ENCODE measurements at regions not wholly inside any gene's neighbourhood (a gene's known extent, or its start where the extent isn't known, plus 50 kb on each side); places are given as distances from the start of the nearest gene placed in this dataset.

DNA sequence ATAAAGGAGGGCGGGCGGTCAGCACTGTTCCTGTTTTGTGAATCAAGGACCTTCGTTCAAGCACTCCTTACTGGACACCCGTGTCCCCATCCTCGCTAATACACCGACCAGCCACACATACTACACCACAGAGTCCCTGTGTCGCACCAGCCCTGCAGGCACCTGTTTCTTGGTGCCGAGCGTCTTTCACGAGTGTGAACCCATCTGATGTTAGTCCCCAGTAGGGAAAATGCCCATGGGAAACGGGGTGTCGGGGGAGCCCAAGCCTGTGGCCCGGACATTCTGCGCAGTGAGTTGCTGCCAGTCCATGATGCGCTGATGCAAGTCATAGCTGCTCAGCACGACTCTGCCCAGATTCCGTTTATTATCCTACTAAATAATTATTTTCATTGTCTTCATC is 74.7 kb downstream of the TTLL2 start:
- H3K9me3 ChIP-seq (ENCODE audit: low read length), result no peaks in the 10 kb centered on the region
- no peaks in the 10 kb centered on the region for H3K4me1 ChIP-seq (ENCODE audit: insufficient read depth, low read length, poor library complexity, severe bottlenecking)
- intact Hi-C loops (cut with micrococcal nuclease; ENCODE audit: unreplicated experiment), result no loop called here
- ChIA-PET POLR2A (no interaction called here), CTCF (ENCODE audit: unreplicated experiment) (no interaction called here)
- no peak for TF ChIP-seq EZH2phosphoT487 (IDR thresholded peaks at IDR 0.05; ENCODE audit: borderline replicate concordance, low read depth, low read length)
- TF ChIP-seq, protein P1, sequence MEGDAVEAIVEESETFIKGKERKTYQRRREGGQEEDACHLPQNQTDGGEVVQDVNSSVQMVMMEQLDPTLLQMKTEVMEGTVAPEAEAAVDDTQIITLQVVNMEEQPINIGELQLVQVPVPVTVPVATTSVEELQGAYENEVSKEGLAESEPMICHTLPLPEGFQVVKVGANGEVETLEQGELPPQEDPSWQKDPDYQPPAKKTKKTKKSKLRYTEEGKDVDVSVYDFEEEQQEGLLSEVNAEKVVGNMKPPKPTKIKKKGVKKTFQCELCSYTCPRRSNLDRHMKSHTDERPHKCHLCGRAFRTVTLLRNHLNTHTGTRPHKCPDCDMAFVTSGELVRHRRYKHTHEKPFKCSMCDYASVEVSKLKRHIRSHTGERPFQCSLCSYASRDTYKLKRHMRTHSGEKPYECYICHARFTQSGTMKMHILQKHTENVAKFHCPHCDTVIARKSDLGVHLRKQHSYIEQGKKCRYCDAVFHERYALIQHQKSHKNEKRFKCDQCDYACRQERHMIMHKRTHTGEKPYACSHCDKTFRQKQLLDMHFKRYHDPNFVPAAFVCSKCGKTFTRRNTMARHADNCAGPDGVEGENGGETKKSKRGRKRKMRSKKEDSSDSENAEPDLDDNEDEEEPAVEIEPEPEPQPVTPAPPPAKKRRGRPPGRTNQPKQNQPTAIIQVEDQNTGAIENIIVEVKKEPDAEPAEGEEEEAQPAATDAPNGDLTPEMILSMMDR (conservative IDR thresholded peaks at IDR 0.05; ENCODE audit: low read length), result no peak
- DNase-seq (ENCODE audit: low spot score), result no peak
- H3K27ac ChIP-seq (ENCODE audit: low read depth, low read length, poor library complexity, severe bottlenecking), result no peak overlapping the region
- H4K20me1 ChIP-seq (ENCODE audit: insufficient read depth, low read length), result no peaks in the 10 kb centered on the region
- no peak overlapping the region for H3K4me2 ChIP-seq (ENCODE audit: low read length)
- no peaks in the 10 kb centered on the region for H3K36me3 ChIP-seq (ENCODE audit: insufficient read depth, low read length)
- H3K9me2 ChIP-seq (ENCODE audit: insufficient read depth, low read length), result no peaks in the 10 kb centered on the region
- no peak overlapping the region for H2AFZ ChIP-seq (ENCODE audit: low read length)
- no peak overlapping the region for H3K4me3 ChIP-seq (ENCODE audit: low read depth, low read length, poor library complexity, severe bottlenecking)
- no TSS peak for BruUV-seq (replicated peaks)
- H3K79me2 ChIP-seq (ENCODE audit: insufficient read depth, low read depth, low read length), result no peaks in the 10 kb centered on the region

GRCh38 chr6:167400482-167401138 is 75.7 kb downstream of the TTLL2 start:
- H3K36me3 ChIP-seq (ENCODE audit: insufficient read depth, low read length), result no peaks in the 10 kb centered on the region
- no peak overlapping the region for H3K4me3 ChIP-seq (ENCODE audit: low read depth, low read length, poor library complexity, severe bottlenecking)
- H3K9me3 ChIP-seq (ENCODE audit: low read length), result no peaks in the 10 kb centered on the region
- CTCF ChIA-PET (ENCODE audit: unreplicated experiment), result no interaction called here
- no peaks in the 10 kb centered on the region for H3K79me2 ChIP-seq (ENCODE audit: insufficient read depth, low read depth, low read length)
- intact Hi-C loops (cut with micrococcal nuclease; ENCODE audit: unreplicated experiment), result no loop called here
- H3K4me2 ChIP-seq (ENCODE audit: low read length), result no peak overlapping the region
- no peak overlapping the region for H2AFZ ChIP-seq (ENCODE audit: low read length)
- TF ChIP-seq, protein P1 (conservative IDR thresholded peaks at IDR 0.05; ENCODE audit: low read length), result no peak
- TF ChIP-seq EZH2phosphoT487 (IDR thresholded peaks at IDR 0.05; ENCODE audit: borderline replicate concordance, low read depth, low read length), result no peak
- no peaks in the 10 kb centered on the region for H3K9me2 ChIP-seq (ENCODE audit: insufficient read depth, low read length)
- H3K27ac ChIP-seq (ENCODE audit: low read depth, low read length, poor library complexity, severe bottlenecking), result no peak overlapping the region
- BruUV-seq (replicated peaks), result no TSS peak
- no peaks in the 10 kb centered on the region for H3K4me1 ChIP-seq (ENCODE audit: insufficient read depth, low read length, poor library complexity, severe bottlenecking)
- DNase-seq (ENCODE audit: low spot score), result no peak
- POLR2A ChIA-PET, result no interaction called here
- H4K20me1 ChIP-seq (ENCODE audit: insufficient read depth, low read length), result no peaks in the 10 kb centered on the region

DNA sequence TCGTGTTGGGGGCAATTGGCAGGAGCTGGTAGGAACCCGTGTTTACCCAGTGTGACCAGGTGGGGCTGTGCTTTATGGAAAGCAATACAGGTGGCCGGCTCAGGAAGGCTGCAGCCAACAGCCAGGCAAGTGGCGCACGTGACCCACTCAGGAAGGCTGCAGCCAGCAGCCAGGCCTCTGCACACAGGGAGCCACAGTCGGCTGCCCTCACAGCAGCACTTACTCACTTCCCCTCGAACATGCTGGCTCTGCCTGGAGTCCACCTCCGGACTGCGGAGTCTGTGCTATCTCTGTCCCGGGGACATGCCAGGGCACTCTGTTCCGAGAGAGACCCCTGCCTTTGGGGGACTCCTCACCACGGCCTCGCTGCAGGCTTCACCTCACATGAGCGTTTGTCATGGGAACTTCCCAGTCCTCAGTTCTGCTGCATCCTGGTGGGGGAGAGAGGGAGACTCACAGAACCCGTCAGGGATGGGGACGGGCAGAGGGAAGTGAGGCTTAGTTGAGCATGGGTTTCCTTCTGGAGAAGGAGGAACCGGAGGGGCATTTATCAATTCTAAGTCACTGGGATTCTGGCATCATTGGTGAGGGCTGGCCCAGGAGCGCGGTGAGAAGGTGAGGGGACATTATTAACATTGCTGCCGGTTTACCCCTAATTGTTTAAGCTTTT is 76.8 kb downstream of the TTLL2 start:
- H3K36me3 ChIP-seq (ENCODE audit: insufficient read depth, low read length), result no peaks in the 10 kb centered on the region
- no peak for TF ChIP-seq EZH2phosphoT487 (IDR thresholded peaks at IDR 0.05; ENCODE audit: borderline replicate concordance, low read depth, low read length)
- TF ChIP-seq, protein P1 (conservative IDR thresholded peaks at IDR 0.05; ENCODE audit: low read length), result no peak
- BruUV-seq (replicated peaks), result no TSS peak
- H3K27ac ChIP-seq (ENCODE audit: low read depth, low read length, poor library complexity, severe bottlenecking), result no peak overlapping the region
- H3K79me2 ChIP-seq (ENCODE audit: insufficient read depth, low read depth, low read length), result no peaks in the 10 kb centered on the region
- H3K9me2 ChIP-seq (ENCODE audit: insufficient read depth, low read length), result no peaks in the 10 kb centered on the region
- no peak for DNase-seq (ENCODE audit: low spot score)
- H3K9me3 ChIP-seq (ENCODE audit: low read length), result no peaks in the 10 kb centered on the region
- H2AFZ ChIP-seq (ENCODE audit: low read length), result no peak overlapping the region
- H4K20me1 ChIP-seq (ENCODE audit: insufficient read depth, low read length), result no peaks in the 10 kb centered on the region
- CTCF ChIA-PET (ENCODE audit: unreplicated experiment), result no interaction called here
- H3K4me2 ChIP-seq (ENCODE audit: low read length), result no peak overlapping the region
- intact Hi-C loops (cut with micrococcal nuclease; ENCODE audit: unreplicated experiment), result no loop called here
- no peak overlapping the region for H3K4me3 ChIP-seq (ENCODE audit: low read depth, low read length, poor library complexity, severe bottlenecking)
- no peaks in the 10 kb centered on the region for H3K4me1 ChIP-seq (ENCODE audit: insufficient read depth, low read length, poor library complexity, severe bottlenecking)
- POLR2A ChIA-PET, result no interaction called here
